GM12874 (cell line): ENCODE measurements at regions not wholly inside any gene's neighbourhood (a gene's known extent, or its start where the extent isn't known, plus 50 kb on each side); places are given as distances from the start of the nearest gene placed in this dataset.

ENCODE experiments used
- TF ChIP-seq, protein P1 (sequence below): IDR thresholded peaks from 2 replicates; pipeline ENCODE4 v1.5.1; 2011; ENCODE audit warnings: low read depth, mild to moderate bottlenecking, control low read depth, low read length, moderate library complexity; ENCODE audit not compliant: insufficient read depth

- TF ChIP-seq, protein P1, sequence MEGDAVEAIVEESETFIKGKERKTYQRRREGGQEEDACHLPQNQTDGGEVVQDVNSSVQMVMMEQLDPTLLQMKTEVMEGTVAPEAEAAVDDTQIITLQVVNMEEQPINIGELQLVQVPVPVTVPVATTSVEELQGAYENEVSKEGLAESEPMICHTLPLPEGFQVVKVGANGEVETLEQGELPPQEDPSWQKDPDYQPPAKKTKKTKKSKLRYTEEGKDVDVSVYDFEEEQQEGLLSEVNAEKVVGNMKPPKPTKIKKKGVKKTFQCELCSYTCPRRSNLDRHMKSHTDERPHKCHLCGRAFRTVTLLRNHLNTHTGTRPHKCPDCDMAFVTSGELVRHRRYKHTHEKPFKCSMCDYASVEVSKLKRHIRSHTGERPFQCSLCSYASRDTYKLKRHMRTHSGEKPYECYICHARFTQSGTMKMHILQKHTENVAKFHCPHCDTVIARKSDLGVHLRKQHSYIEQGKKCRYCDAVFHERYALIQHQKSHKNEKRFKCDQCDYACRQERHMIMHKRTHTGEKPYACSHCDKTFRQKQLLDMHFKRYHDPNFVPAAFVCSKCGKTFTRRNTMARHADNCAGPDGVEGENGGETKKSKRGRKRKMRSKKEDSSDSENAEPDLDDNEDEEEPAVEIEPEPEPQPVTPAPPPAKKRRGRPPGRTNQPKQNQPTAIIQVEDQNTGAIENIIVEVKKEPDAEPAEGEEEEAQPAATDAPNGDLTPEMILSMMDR: no peak
These were observed 244.0 kb upstream of the HS6ST1 start for GRCh38 chr2:128562471-128563347.

GRCh38 chr2:128563348-128563687, 244.7 kb upstream of the HS6ST1 start:
- TF ChIP-seq, protein P1: no peak

- TF ChIP-seq, protein P1: no peak
These were observed 245.5 kb upstream of the HS6ST1 start for GRCh38 chr2:128564131-128564530.

DNA sequence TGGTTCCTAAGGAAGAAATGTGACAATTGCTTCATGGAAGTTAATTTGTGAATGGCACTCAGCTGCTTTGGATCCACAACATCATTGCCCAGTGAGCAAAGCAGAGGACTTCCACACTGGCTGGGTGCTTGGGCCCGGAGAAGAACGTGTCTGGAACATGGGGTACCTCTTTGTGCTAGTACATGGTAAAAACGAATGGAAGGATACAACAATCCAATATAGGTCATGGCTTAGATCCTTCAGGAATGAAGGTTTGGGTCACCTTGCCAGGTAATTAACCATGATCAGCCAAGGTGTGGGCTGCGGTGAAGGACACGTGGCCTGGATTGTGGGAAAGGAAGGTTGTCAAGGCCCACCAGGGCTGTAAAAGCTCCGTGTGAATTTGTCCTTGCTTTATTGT, 245.9 kb upstream of the HS6ST1 start:
- TF ChIP-seq, protein P1: no peak

DNA sequence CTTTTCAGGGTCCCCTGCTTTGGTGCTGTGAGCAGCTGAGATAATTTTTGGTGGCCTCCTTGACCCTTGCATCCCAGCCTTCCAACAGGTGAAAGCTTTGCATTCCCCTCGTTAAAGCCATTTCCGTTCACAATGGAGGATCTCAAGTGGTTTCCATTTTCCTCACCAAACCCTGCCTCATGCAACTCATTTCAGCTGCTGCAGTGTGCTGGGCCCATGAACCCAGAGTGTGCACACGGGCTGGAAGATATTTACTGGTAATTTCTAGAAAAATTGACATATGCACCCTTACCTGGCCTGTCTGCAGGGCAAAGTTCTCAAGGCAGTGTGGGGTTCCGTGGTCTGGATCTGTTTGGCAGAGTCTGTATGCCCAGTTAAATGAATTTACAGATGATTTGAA, 246.8 kb upstream of the HS6ST1 start:
- TF ChIP-seq, protein P1: no peak

DNA sequence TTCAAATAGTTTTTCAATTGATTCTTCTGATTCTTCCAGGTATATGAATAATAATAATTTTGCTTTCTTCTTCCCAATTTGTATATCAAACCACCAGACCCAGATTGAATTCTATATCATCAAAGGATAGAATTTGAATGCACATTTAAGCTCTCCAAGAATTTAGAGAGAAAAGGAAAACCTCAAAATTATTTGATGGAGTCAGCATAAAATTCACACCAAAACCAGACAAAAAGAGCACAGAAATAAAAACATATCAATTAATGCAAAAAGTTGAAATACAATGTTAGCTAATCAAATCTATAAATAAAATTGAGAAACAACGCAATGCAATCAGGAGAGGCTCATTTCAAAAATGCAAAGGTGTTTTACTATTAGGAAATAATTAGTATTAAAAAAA, 248.0 kb upstream of the HS6ST1 start:
- TF ChIP-seq, protein P1: no peak

DNA sequence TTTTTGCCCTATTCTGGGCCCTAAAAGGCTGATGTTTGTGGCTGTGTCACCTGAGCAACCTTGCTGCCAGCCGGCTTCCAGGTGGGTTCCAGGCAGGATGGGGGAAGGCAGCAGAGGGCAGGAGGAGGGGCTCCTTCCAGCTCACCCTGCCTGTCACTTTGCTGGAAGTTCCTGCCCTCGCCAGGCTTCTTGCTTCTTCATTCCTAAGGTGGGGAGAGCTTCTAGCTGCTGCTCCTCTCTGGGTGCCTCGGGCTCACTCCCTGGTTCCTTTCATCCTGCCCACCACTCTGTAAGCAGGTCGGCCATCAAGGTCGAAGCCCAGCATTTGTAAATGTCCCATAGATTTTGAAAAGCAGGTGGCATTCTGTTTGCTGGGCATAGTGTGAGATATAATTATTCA, 249.4 kb upstream of the HS6ST1 start:
- TF ChIP-seq, protein P1: no peak
